ENCODE measurements at regions not wholly inside any gene's neighbourhood (a gene's known extent, or its start where the extent isn't known, plus 50 kb on each side); places are given as distances from the start of the nearest gene placed in this dataset.

GRCh38 chr22:27239520-27239919, 562.0 kb downstream of the MN1 start:
- no peak for DNase-seq
- peaks cover 0 to 3% (median 0%) of the 10 kb centered on the region in 3 donors for H3K27me3 ChIP-seq (ENCODE audit: control insufficient read depth in 3 of 3, insufficient read depth in 3 of 3, low read length in 2 of 3)
- no peaks in the 10 kb centered on the region for H3K36me3 ChIP-seq (ENCODE audit: control insufficient read depth in 4 of 4, insufficient read depth in 4 of 4, low read length in 4 of 4)
- no peak for TF ChIP-seq CTCF (IDR thresholded peaks at IDR 0.05; ENCODE audit: control extremely low read depth, extremely low read depth)
- ATAC-seq (ENCODE audit: insufficient read depth, low FRiP score), result no peak
- peaks cover 0 to 20% (median 0%) of the 10 kb centered on the region in 5 donors for H3K4me1 ChIP-seq (ENCODE audit: control insufficient read depth in 5 of 5, insufficient read depth in 5 of 5, low read length in 5 of 5)
- no peak overlapping the region for H3K27ac ChIP-seq (ENCODE audit: low read depth in 1 of 2, low read length in 1 of 2)
- H3K9me3 ChIP-seq (ENCODE audit: control insufficient read depth in 4 of 4, insufficient read depth in 3 of 4, low read length in 3 of 4), result no peaks in the 10 kb centered on the region
- no peak overlapping the region for H3K4me3 ChIP-seq
- H3K9ac ChIP-seq (ENCODE audit: insufficient read depth in 1 of 2, low read length in 2 of 2), result no peak overlapping the region
- 79 to 89% methylated on average over 4 of the region's 4 CpGs for WGBS, 2 donors

GRCh38 chr22:27240298-27241075, 561.1 kb downstream of the MN1 start:
- no peaks in the 10 kb centered on the region for H3K9me3 ChIP-seq (ENCODE audit: control insufficient read depth in 4 of 4, insufficient read depth in 3 of 4, low read length in 3 of 4)
- H3K27ac ChIP-seq (ENCODE audit: low read depth in 1 of 2, low read length in 1 of 2), result no peak overlapping the region
- no peak overlapping the region for H3K4me3 ChIP-seq
- no peak for ATAC-seq (ENCODE audit: insufficient read depth, low FRiP score)
- H3K9ac ChIP-seq (ENCODE audit: insufficient read depth in 1 of 2, low read length in 2 of 2), result no peak overlapping the region
- no peak for TF ChIP-seq CTCF (IDR thresholded peaks at IDR 0.05; ENCODE audit: control extremely low read depth, extremely low read depth)
- no peaks in the 10 kb centered on the region for H3K36me3 ChIP-seq (ENCODE audit: control insufficient read depth in 4 of 4, insufficient read depth in 4 of 4, low read length in 4 of 4)
- no peak for DNase-seq
- H3K4me1 ChIP-seq (ENCODE audit: control insufficient read depth in 5 of 5, insufficient read depth in 5 of 5, low read length in 5 of 5), result peaks cover 0 to 20% (median 0%) of the 10 kb centered on the region in 5 donors
- peaks cover 0 to 3% (median 0%) of the 10 kb centered on the region in 3 donors for H3K27me3 ChIP-seq (ENCODE audit: control insufficient read depth in 3 of 3, insufficient read depth in 3 of 3, low read length in 2 of 3)
- 77 to 92% methylated on average over 5 of the region's 5 CpGs for WGBS, 2 donors

GRCh38 chr22:27241430-27242321, 559.9 kb downstream of the MN1 start:
- no peak overlapping the region for H3K27ac ChIP-seq (ENCODE audit: low read depth in 1 of 2, low read length in 1 of 2)
- H3K36me3 ChIP-seq (ENCODE audit: control insufficient read depth in 4 of 4, insufficient read depth in 4 of 4, low read length in 4 of 4), result no peaks in the 10 kb centered on the region
- 68 to 94% methylated on average over 8 of the region's 8 CpGs for WGBS, 2 donors
- no peak for TF ChIP-seq CTCF (IDR thresholded peaks at IDR 0.05; ENCODE audit: control extremely low read depth, extremely low read depth)
- no peak overlapping the region for H3K4me3 ChIP-seq
- DNase-seq (peak; percentile 49 to 62 (median 58)), ATAC-seq (ENCODE audit: insufficient read depth, low FRiP score) (no peak)
- peaks cover 0 to 20% (median 0%) of the 10 kb centered on the region in 5 donors for H3K4me1 ChIP-seq (ENCODE audit: control insufficient read depth in 5 of 5, insufficient read depth in 5 of 5, low read length in 5 of 5)
- H3K27me3 ChIP-seq (ENCODE audit: control insufficient read depth in 3 of 3, insufficient read depth in 3 of 3, low read length in 2 of 3), result peaks cover 0 to 3% (median 0%) of the 10 kb centered on the region in 3 donors
- no peak overlapping the region for H3K9ac ChIP-seq (ENCODE audit: insufficient read depth in 1 of 2, low read length in 2 of 2)
- no peaks in the 10 kb centered on the region for H3K9me3 ChIP-seq (ENCODE audit: control insufficient read depth in 4 of 4, insufficient read depth in 3 of 4, low read length in 3 of 4)

All from lung (tissue), 11 donors.